Peyer's patch (tissue), 4 donors: ENCODE measurements at regions not wholly inside any gene's neighbourhood (a gene's known extent, or its start where the extent isn't known, plus 50 kb on each side); places are given as distances from the start of the nearest gene placed in this dataset.

Source experiments
- DNase-seq, 3 donors: peaks; one replicate each; pipeline ENCODE4 v3.0.0-alpha.2; 2017 to 2019
- H3K27ac ChIP-seq, 4 donors: fragments of 200-600 bp; sonication (generic); one replicate each; pipeline ENCODE4 v1.5.1; 2016 to 2019
- H3K27me3 ChIP-seq, 2 donors: fragments of 200-600 bp; sonication (generic); one replicate each; pipeline ENCODE4 v1.5.1; 2019
- H3K36me3 ChIP-seq, 3 donors: fragments of 200-600 bp; sonication (generic); one replicate each; pipeline ENCODE4 v1.5.1; 2016 to 2019
- H3K4me1 ChIP-seq, 4 donors: fragments of 200-600 bp; sonication (generic); one replicate each; pipeline ENCODE4 v1.5.1; 2016 to 2019
- H3K4me3 ChIP-seq, 4 donors: fragments of 200-600 bp; sonication (generic); 1 replicate in 3 of 4; 2 replicates in 1 of 4; pipeline ENCODE4 v1.5.1; 2016 to 2019; ENCODE audit warnings: mild to moderate bottlenecking in 1 of 4
- H3K9me3 ChIP-seq, 4 donors: fragments of 200-600 bp; sonication (generic); one replicate each; pipeline ENCODE4 v1.5.1; 2016 to 2019; ENCODE audit warnings: mild to moderate bottlenecking in 1 of 4
- POLR2A ChIP-seq, 2 donors: fragments of 450-650 bp; IDR thresholded peaks; one replicate each; pipeline ENCODE4 v1.5.1; 2017; ENCODE audit warnings: antibody characterized with exemption in 2 of 2, mild to moderate bottlenecking in 2 of 2, moderate library complexity in 2 of 2
- TF ChIP-seq, protein P1 (sequence below), 6 experiments: fragments of 450-650 bp in 4 of 6; fragments of 200-600 bp in 2 of 6; sonication (generic) in 1 of 6; IDR thresholded peaks; one replicate each; pipeline ENCODE4 v1.5.1; 2017 to 2019; ENCODE audit warnings: antibody characterized with exemption in 6 of 6, mild to moderate bottlenecking in 3 of 6, moderate library complexity in 1 of 6

DNA sequence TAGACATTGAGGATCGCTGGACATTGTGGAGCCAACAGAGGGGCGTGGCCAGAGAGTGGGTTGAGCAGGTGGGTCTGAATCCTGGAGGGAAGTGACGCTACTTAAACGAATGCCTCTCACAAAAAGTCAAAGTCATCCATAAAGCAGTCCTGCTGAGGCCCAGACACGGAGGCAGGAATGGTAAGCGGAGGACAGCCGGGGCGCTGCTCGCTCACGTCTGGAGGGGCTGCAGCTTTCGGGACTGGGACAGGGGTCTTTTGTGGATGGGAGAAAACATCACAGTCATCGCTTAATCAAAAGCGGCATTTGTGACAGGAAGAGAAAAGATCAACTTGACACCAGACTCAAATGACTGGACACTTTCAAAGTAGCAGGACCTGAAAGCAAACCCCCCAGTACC lies 88.4 kb downstream of the PTGR3 start:
- H3K4me3 ChIP-seq = no peak overlapping the region
- no peak overlapping the region for H3K27ac ChIP-seq
- TF ChIP-seq POLR2A (IDR thresholded peaks at IDR 0.05) = no peak
- TF ChIP-seq, protein P1, sequence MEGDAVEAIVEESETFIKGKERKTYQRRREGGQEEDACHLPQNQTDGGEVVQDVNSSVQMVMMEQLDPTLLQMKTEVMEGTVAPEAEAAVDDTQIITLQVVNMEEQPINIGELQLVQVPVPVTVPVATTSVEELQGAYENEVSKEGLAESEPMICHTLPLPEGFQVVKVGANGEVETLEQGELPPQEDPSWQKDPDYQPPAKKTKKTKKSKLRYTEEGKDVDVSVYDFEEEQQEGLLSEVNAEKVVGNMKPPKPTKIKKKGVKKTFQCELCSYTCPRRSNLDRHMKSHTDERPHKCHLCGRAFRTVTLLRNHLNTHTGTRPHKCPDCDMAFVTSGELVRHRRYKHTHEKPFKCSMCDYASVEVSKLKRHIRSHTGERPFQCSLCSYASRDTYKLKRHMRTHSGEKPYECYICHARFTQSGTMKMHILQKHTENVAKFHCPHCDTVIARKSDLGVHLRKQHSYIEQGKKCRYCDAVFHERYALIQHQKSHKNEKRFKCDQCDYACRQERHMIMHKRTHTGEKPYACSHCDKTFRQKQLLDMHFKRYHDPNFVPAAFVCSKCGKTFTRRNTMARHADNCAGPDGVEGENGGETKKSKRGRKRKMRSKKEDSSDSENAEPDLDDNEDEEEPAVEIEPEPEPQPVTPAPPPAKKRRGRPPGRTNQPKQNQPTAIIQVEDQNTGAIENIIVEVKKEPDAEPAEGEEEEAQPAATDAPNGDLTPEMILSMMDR (IDR thresholded peaks at IDR 0.05) = no peak
- no peaks in the 10 kb centered on the region for H3K36me3 ChIP-seq
- no peaks in the 10 kb centered on the region for H3K27me3 ChIP-seq
- DNase-seq = peak in 1 of 3 donors; percentile 30
- no peaks in the 10 kb centered on the region for H3K9me3 ChIP-seq
- H3K4me1 ChIP-seq = no peaks in the 10 kb centered on the region

DNA sequence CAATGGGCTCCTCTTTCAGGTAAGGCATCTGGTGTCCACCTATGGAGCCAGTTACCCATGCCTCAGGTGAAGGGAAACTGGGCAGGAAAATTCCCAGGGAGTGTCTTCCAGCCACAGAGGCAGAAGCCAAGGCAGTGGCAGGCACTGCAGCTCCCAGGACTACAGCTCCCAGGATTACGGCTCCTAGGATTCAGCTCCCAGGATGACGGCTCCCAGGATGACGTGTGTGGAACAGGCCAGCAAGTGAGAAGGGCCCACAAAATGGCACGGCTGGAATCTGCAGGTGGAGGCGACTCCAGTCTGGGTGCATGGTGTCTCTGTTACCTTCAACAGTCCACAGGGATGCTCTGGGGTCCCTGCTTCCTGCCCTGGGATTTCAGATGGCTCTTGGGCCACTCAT lies 92.1 kb downstream of the PTGR3 start:
- H3K27me3 ChIP-seq = no peaks in the 10 kb centered on the region
- H3K36me3 ChIP-seq = no peaks in the 10 kb centered on the region
- no peaks in the 10 kb centered on the region for H3K9me3 ChIP-seq
- DNase-seq = peak in 1 of 3 donors; percentile 29
- H3K4me1 ChIP-seq = no peaks in the 10 kb centered on the region
- H3K4me3 ChIP-seq = no peak overlapping the region
- no peak for TF ChIP-seq POLR2A (IDR thresholded peaks at IDR 0.05)
- TF ChIP-seq, protein P1 (IDR thresholded peaks at IDR 0.05) = no peak
- no peak overlapping the region for H3K27ac ChIP-seq

DNA sequence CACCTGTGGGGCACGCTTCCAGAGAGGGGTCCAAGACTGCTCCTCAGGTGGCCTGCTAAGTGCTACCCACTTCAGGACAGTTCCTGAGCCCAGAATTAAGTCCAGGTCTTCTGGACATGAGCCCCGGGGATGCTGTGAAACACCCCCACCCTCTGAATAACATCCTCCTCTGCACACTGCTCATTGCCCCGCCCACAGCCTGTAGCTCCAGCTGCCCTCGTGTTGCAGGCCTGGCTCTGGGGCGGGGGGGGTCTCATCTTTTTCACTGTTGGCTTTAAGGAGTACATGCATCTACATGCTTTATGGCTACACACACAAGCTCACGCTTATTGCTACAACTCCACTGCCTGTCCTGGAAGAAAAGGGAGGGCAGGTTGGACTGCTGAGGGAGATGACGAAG lies 92.8 kb downstream of the PTGR3 start:
- Histone ChIP-seq H3K36me3 (no peaks in the 10 kb centered on the region), H3K4me3 (no peak overlapping the region), H3K9me3 (no peaks in the 10 kb centered on the region), H3K27ac (no peak overlapping the region), H3K27me3 (no peaks in the 10 kb centered on the region), H3K4me1 (no peaks in the 10 kb centered on the region)
- peak in 1 of 3 donors; percentile 24 for DNase-seq
- TF ChIP-seq, protein P1 (IDR thresholded peaks at IDR 0.05) = no peak
- no peak for TF ChIP-seq POLR2A (IDR thresholded peaks at IDR 0.05)

DNA sequence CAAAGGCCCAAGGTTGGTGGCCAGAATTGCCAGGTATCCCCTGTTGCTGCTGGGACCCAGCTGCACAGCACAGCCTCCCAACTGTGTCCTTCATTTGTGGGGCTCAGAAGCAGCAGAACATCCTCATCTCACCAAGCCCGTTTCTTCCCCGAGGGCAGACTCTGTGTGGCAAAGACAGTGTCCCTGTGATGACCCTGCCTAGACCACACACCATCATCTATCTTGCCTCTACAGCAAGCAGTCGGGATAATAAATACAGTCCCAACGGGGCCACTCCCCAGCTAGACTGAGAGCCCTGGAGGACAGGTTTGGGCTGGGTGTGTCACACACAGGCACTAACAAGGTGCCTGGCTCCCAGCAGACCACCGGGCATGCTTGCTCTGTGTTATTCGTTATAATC lies 93.4 kb downstream of the PTGR3 start:
- Histone ChIP-seq H3K27me3 (no peaks in the 10 kb centered on the region), H3K36me3 (no peaks in the 10 kb centered on the region), H3K27ac (no peak overlapping the region)

More for the DNA sequence above, 93.4 kb downstream of the PTGR3 start:
- DNase-seq = peak in 1 of 3 donors; percentile 31
- Histone ChIP-seq H3K4me3 (no peak overlapping the region), H3K9me3 (no peaks in the 10 kb centered on the region), H3K4me1 (no peaks in the 10 kb centered on the region)
- no peak for TF ChIP-seq POLR2A (IDR thresholded peaks at IDR 0.05)
- TF ChIP-seq, protein P1 (IDR thresholded peaks at IDR 0.05) = no peak
